ENCODE measurements at regions not wholly inside any gene's neighbourhood (a gene's known extent, or its start where the extent isn't known, plus 50 kb on each side); places are given as distances from the start of the nearest gene placed in this dataset.

- no peaks in the 10 kb centered on the region for H3K36me3 ChIP-seq (ENCODE audit: insufficient read depth, low read length)
- H3K4me1 ChIP-seq (ENCODE audit: insufficient read depth, low read length), result no peaks in the 10 kb centered on the region
- no peak overlapping the region for H3K9ac ChIP-seq (ENCODE audit: low read length)
- peaks cover 7% of the 10 kb centered on the region for H3K9me3 ChIP-seq (ENCODE audit: low read length)
- H3K27ac ChIP-seq (ENCODE audit: low read depth, low read length), result no peak overlapping the region
- H3K27me3 ChIP-seq (ENCODE audit: control insufficient read depth in 1 of 2, insufficient read depth in 2 of 2, low read length in 2 of 2), result no peaks in the 10 kb centered on the region
- no peak overlapping the region for H3K4me3 ChIP-seq (ENCODE audit: low read depth in 1 of 2, low read length in 2 of 2)
Measured at GRCh38 chr10:128907155-128907941, 559.7 kb upstream of the MGMT start.

GRCh38 chr10:128908099-128908498, 558.9 kb upstream of the MGMT start:
- Histone ChIP-seq H3K9me3 (ENCODE audit: low read length) (peaks cover 6% of the 10 kb centered on the region), H3K4me1 (ENCODE audit: insufficient read depth, low read length) (no peaks in the 10 kb centered on the region), H3K27me3 (ENCODE audit: control insufficient read depth in 1 of 2, insufficient read depth in 2 of 2, low read length in 2 of 2) (no peaks in the 10 kb centered on the region), H3K27ac (ENCODE audit: low read depth, low read length) (no peak overlapping the region), H3K36me3 (ENCODE audit: insufficient read depth, low read length) (no peaks in the 10 kb centered on the region), H3K9ac (ENCODE audit: low read length) (no peak overlapping the region), H3K4me3 (ENCODE audit: low read depth in 1 of 2, low read length in 2 of 2) (no peak overlapping the region)

- no peak overlapping the region for H3K4me3 ChIP-seq (ENCODE audit: low read depth in 1 of 2, low read length in 2 of 2)
- peaks cover 2% of the 10 kb centered on the region for H3K9me3 ChIP-seq (ENCODE audit: low read length)
- H3K27me3 ChIP-seq (ENCODE audit: control insufficient read depth in 1 of 2, insufficient read depth in 2 of 2, low read length in 2 of 2), result no peaks in the 10 kb centered on the region
- no peaks in the 10 kb centered on the region for H3K4me1 ChIP-seq (ENCODE audit: insufficient read depth, low read length)
- H3K9ac ChIP-seq (ENCODE audit: low read length), result no peak overlapping the region
- no peak overlapping the region for H3K27ac ChIP-seq (ENCODE audit: low read depth, low read length)
- no peaks in the 10 kb centered on the region for H3K36me3 ChIP-seq (ENCODE audit: insufficient read depth, low read length)
Measured at GRCh38 chr10:128908499-128908898, 558.5 kb upstream of the MGMT start.

- H3K27me3 ChIP-seq (ENCODE audit: control insufficient read depth in 1 of 2, insufficient read depth in 2 of 2, low read length in 2 of 2), result no peaks in the 10 kb centered on the region
- H3K36me3 ChIP-seq (ENCODE audit: insufficient read depth, low read length), result no peaks in the 10 kb centered on the region
- H3K9ac ChIP-seq (ENCODE audit: low read length), result no peak overlapping the region
- no peaks in the 10 kb centered on the region for H3K9me3 ChIP-seq (ENCODE audit: low read length)
- peaks cover 6% of the 10 kb centered on the region for H3K4me1 ChIP-seq (ENCODE audit: insufficient read depth, low read length)
- no peak overlapping the region for H3K27ac ChIP-seq (ENCODE audit: low read depth, low read length)
- no peak overlapping the region for H3K4me3 ChIP-seq (ENCODE audit: low read depth in 1 of 2, low read length in 2 of 2)
Measured at GRCh38 chr10:128912568-128913311, 554.3 kb upstream of the MGMT start.

GRCh38 chr10:128914681-128915080, 552.4 kb upstream of the MGMT start:
- Histone ChIP-seq H3K9me3 (ENCODE audit: low read length) (no peaks in the 10 kb centered on the region), H3K9ac (ENCODE audit: low read length) (no peak overlapping the region), H3K4me1 (ENCODE audit: insufficient read depth, low read length) (peaks cover 6% of the 10 kb centered on the region), H3K27ac (ENCODE audit: low read depth, low read length) (no peak overlapping the region), H3K36me3 (ENCODE audit: insufficient read depth, low read length) (no peaks in the 10 kb centered on the region), H3K4me3 (ENCODE audit: low read depth in 1 of 2, low read length in 2 of 2) (no peak overlapping the region), H3K27me3 (ENCODE audit: control insufficient read depth in 1 of 2, insufficient read depth in 2 of 2, low read length in 2 of 2) (no peaks in the 10 kb centered on the region)

- H3K9ac ChIP-seq (ENCODE audit: low read length), result no peak overlapping the region
- peaks cover 6% of the 10 kb centered on the region for H3K4me1 ChIP-seq (ENCODE audit: insufficient read depth, low read length)
- no peaks in the 10 kb centered on the region for H3K9me3 ChIP-seq (ENCODE audit: low read length)
- H3K4me3 ChIP-seq (ENCODE audit: low read depth in 1 of 2, low read length in 2 of 2), result no peak overlapping the region
- no peaks in the 10 kb centered on the region for H3K27me3 ChIP-seq (ENCODE audit: control insufficient read depth in 1 of 2, insufficient read depth in 2 of 2, low read length in 2 of 2)
- no peaks in the 10 kb centered on the region for H3K36me3 ChIP-seq (ENCODE audit: insufficient read depth, low read length)
- no peak overlapping the region for H3K27ac ChIP-seq (ENCODE audit: low read depth, low read length)
Measured at GRCh38 chr10:128915630-128916029, 551.4 kb upstream of the MGMT start.

GRCh38 chr10:128916383-128916782, 550.7 kb upstream of the MGMT start:
- H3K27ac ChIP-seq (ENCODE audit: low read depth, low read length), result no peak overlapping the region
- no peaks in the 10 kb centered on the region for H3K9me3 ChIP-seq (ENCODE audit: low read length)
- H3K4me3 ChIP-seq (ENCODE audit: low read depth in 1 of 2, low read length in 2 of 2), result no peak overlapping the region
- no peaks in the 10 kb centered on the region for H3K27me3 ChIP-seq (ENCODE audit: control insufficient read depth in 1 of 2, insufficient read depth in 2 of 2, low read length in 2 of 2)
- no peak overlapping the region for H3K9ac ChIP-seq (ENCODE audit: low read length)
- H3K4me1 ChIP-seq (ENCODE audit: insufficient read depth, low read length), result peaks cover 6% of the 10 kb centered on the region
- H3K36me3 ChIP-seq (ENCODE audit: insufficient read depth, low read length), result no peaks in the 10 kb centered on the region

- Histone ChIP-seq H3K4me1 (ENCODE audit: insufficient read depth, low read length) (no peaks in the 10 kb centered on the region), H3K9ac (ENCODE audit: low read length) (no peak overlapping the region), H3K4me3 (ENCODE audit: low read depth in 1 of 2, low read length in 2 of 2) (no peak overlapping the region), H3K36me3 (ENCODE audit: insufficient read depth, low read length) (no peaks in the 10 kb centered on the region), H3K27me3 (ENCODE audit: control insufficient read depth in 1 of 2, insufficient read depth in 2 of 2, low read length in 2 of 2) (no peaks in the 10 kb centered on the region), H3K27ac (ENCODE audit: low read depth, low read length) (no peak overlapping the region), H3K9me3 (ENCODE audit: low read length) (no peaks in the 10 kb centered on the region)
Measured at GRCh38 chr10:128921389-128922022, 545.5 kb upstream of the MGMT start.

- Histone ChIP-seq H3K27ac (ENCODE audit: low read depth, low read length) (no peak overlapping the region), H3K4me3 (ENCODE audit: low read depth in 1 of 2, low read length in 2 of 2) (no peak overlapping the region), H3K4me1 (ENCODE audit: insufficient read depth, low read length) (no peaks in the 10 kb centered on the region), H3K9me3 (ENCODE audit: low read length) (no peaks in the 10 kb centered on the region), H3K36me3 (ENCODE audit: insufficient read depth, low read length) (no peaks in the 10 kb centered on the region), H3K9ac (ENCODE audit: low read length) (no peak overlapping the region), H3K27me3 (ENCODE audit: control insufficient read depth in 1 of 2, insufficient read depth in 2 of 2, low read length in 2 of 2) (no peaks in the 10 kb centered on the region)
Measured at GRCh38 chr10:128922172-128922571, 544.9 kb upstream of the MGMT start.

- Histone ChIP-seq H3K36me3 (ENCODE audit: insufficient read depth, low read length) (no peaks in the 10 kb centered on the region), H3K9ac (ENCODE audit: low read length) (no peak overlapping the region), H3K4me3 (ENCODE audit: low read depth in 1 of 2, low read length in 2 of 2) (no peak overlapping the region), H3K27ac (ENCODE audit: low read depth, low read length) (no peak overlapping the region), H3K4me1 (ENCODE audit: insufficient read depth, low read length) (no peaks in the 10 kb centered on the region), H3K27me3 (ENCODE audit: control insufficient read depth in 1 of 2, insufficient read depth in 2 of 2, low read length in 2 of 2) (no peaks in the 10 kb centered on the region), H3K9me3 (ENCODE audit: low read length) (no peaks in the 10 kb centered on the region)
Measured at GRCh38 chr10:128922619-128923196, 544.3 kb upstream of the MGMT start.

GRCh38 chr10:128924918-128925317, 542.1 kb upstream of the MGMT start:
- Histone ChIP-seq H3K4me1 (ENCODE audit: insufficient read depth, low read length) (peaks cover 7% of the 10 kb centered on the region), H3K4me3 (ENCODE audit: low read depth in 1 of 2, low read length in 2 of 2) (no peak overlapping the region), H3K27me3 (ENCODE audit: control insufficient read depth in 1 of 2, insufficient read depth in 2 of 2, low read length in 2 of 2) (no peaks in the 10 kb centered on the region), H3K9me3 (ENCODE audit: low read length) (no peaks in the 10 kb centered on the region), H3K36me3 (ENCODE audit: insufficient read depth, low read length) (no peaks in the 10 kb centered on the region), H3K9ac (ENCODE audit: low read length) (no peak overlapping the region), H3K27ac (ENCODE audit: low read depth, low read length) (no peak overlapping the region)

Data from muscle layer of colon (tissue), 2 donors.